GM12878 (cell line): ENCODE measurements at regions not wholly inside any gene's neighbourhood (a gene's known extent, or its start where the extent isn't known, plus 50 kb on each side); places are given as distances from the start of the nearest gene placed in this dataset.

Experiments used
- ATAC-seq: fragments of 200-7000 bp; cut with Tn5 transposase; 3 replicates; pipeline ENCODE4 v1.9.1; 2020; ENCODE audit warnings: mild to moderate bottlenecking, moderate library complexity
- BruUV-seq: library from RNA; stranded (reverse); fragments of 400-500 nt; replicated peaks from 2 replicates; lab custom pipeline; 2021; lab: Mats Ljungman, UMichigan
- CTCF ChIA-PET: fragments of 300-600 bp; sonication (Branson Sonifier 250); formaldehyde crosslinking; extraction: SDS; loops from one replicate; lab custom pipeline; 2021; ENCODE audit warnings: inconsistent platforms; lab: Yijun Ruan, JAX
- POLR2A ChIA-PET: fragments of 350-600 bp; formaldehyde crosslinking; extraction: SDS; loops from one replicate; lab custom pipeline; 2021; ENCODE audit warnings: inconsistent platforms; lab: Charles Lee
- RAD21 ChIA-PET: fragments of 300-600 bp; sonication (Branson Sonifier 250); formaldehyde crosslinking; loops from one replicate; lab custom pipeline; 2023; ENCODE audit warnings: antibody characterized with exemption; ENCODE audit not compliant: unreplicated experiment; lab: Charles Lee
- SMC1A ChIA-PET: fragments of 300-600 bp; sonication (Branson Sonifier 250); formaldehyde crosslinking; loops from one replicate; lab custom pipeline; 2023; ENCODE audit not compliant: unreplicated experiment, uncharacterized antibody; lab: Charles Lee
- DNase-seq: peaks from one replicate; pipeline ENCODE4 v3.0.0-alpha.2; 2011; ENCODE audit warnings: low read depth, low spot score
- FAIRE-seq: peaks from 3 replicates; lab custom pipeline; 2011; peaks lifted over from hg19 to GRCh38; lab: Jason Lieb, UNC
- H2AFZ ChIP-seq: 2 replicates; pipeline ENCODE4 v1.6.0; 2011; ENCODE audit warnings: low read depth, low read length, control low read depth; ENCODE audit not compliant: control insufficient read depth
- H3K27ac ChIP-seq: 2 replicates; pipeline ENCODE4 v1.5.1; 2011; ENCODE audit warnings: control low read depth; ENCODE audit not compliant: control insufficient read depth, insufficient read depth
- H3K27me3 ChIP-seq, 2 experiments: replicated peaks in 1 of 2; 2 replicates each; pipeline versions ENCODE4 v1.6.0 to v1.6.1; 2011; ENCODE audit warnings: low read length in 1 of 2; ENCODE audit not compliant: control insufficient read depth in 2 of 2, insufficient read depth in 2 of 2
- H3K36me3 ChIP-seq, 2 experiments: 2 replicates each; pipeline ENCODE4 v1.5.1; 2011; ENCODE audit warnings: low read length in 1 of 2; ENCODE audit not compliant: control insufficient read depth in 2 of 2, insufficient read depth in 2 of 2
- H3K4me1 ChIP-seq: 2 replicates; pipeline ENCODE4 v1.6.1; 2011; ENCODE audit warnings: mild to moderate bottlenecking, low read length, moderate library complexity, mixed read lengths; ENCODE audit not compliant: control insufficient read depth, insufficient read depth
- H3K4me2 ChIP-seq: 2 replicates; pipeline ENCODE4 v1.6.0; 2011; ENCODE audit warnings: control low read depth; ENCODE audit not compliant: control insufficient read depth, insufficient read depth
- H3K4me3 ChIP-seq: fragments of 200-600 bp; sonication (generic); 2 replicates; pipeline ENCODE4 v1.5.1; 2016
- H3K79me2 ChIP-seq: 2 replicates; pipeline ENCODE4 v1.6.0; 2011; ENCODE audit warnings: low read length; ENCODE audit not compliant: control insufficient read depth, insufficient read depth
- H3K9ac ChIP-seq: 2 replicates; pipeline ENCODE4 v1.8.0; 2011; ENCODE audit warnings: low read length, control low read depth, mixed read lengths; ENCODE audit not compliant: control insufficient read depth, insufficient read depth
- H3K9me3 ChIP-seq: replicated peaks from 3 replicates; pipeline ENCODE4 v1.5.1; 2011; ENCODE audit warnings: mild to moderate bottlenecking, low read length; ENCODE audit not compliant: control insufficient read depth, insufficient read depth
- H4K20me1 ChIP-seq: 2 replicates; pipeline ENCODE4 v1.6.0; 2011; ENCODE audit not compliant: control insufficient read depth, insufficient read depth
- BRCA1 ChIP-seq: IDR thresholded peaks from 2 replicates; pipeline ENCODE4 v1.6.1; 2011; ENCODE audit warnings: low read depth, low read length, improper control_type of control experiment
- CBX3 ChIP-seq: fragments of 200-600 bp; sonication (generic); IDR thresholded peaks from 2 replicates; pipeline ENCODE4 v1.6.1; 2016; ENCODE audit warnings: low read depth, borderline replicate concordance
- CREM ChIP-seq: IDR thresholded peaks from 2 replicates; pipeline ENCODE4 v1.6.1; 2014; ENCODE audit warnings: antibody characterized with exemption, low read depth
- ELK1 ChIP-seq: IDR thresholded peaks from 2 replicates; pipeline ENCODE4 v1.6.1; 2012; ENCODE audit warnings: low read depth, low read length, improper control_type of control experiment
- IRF4 ChIP-seq: IDR thresholded peaks from 2 replicates; pipeline ENCODE4 v1.6.1; 2011; ENCODE audit warnings: low read depth, low read length
- KLF5 ChIP-seq: fragments of 450-650 bp; IDR thresholded peaks from 2 replicates; pipeline ENCODE4 v1.6.1; 2014; ENCODE audit warnings: mild to moderate bottlenecking; ENCODE audit not compliant: partially characterized antibody
- MYC ChIP-seq: IDR thresholded peaks from 2 replicates; pipeline ENCODE4 v1.6.1; 2011; ENCODE audit warnings: mild to moderate bottlenecking, low read length, moderate library complexity, inconsistent platforms; ENCODE audit not compliant: insufficient read depth, insufficient replicate concordance, insufficient read length, severe bottlenecking
- PML ChIP-seq: IDR thresholded peaks from 2 replicates; pipeline ENCODE4 v1.6.1; 2012; ENCODE audit warnings: low read length, inconsistent platforms
- WGBS: methylation state at CpG from one replicate; pipeline ENCODE4 v1.1.6; 2016; ENCODE audit warnings: low lambda C conversion rate; ENCODE audit not compliant: insufficient replicate concordance, insufficient coverage; ENCODE audit errors: missing lambda C conversion rate; 5-methylcytosine and 5-hydroxymethylcytosine counted together
- in situ Hi-C: fragments of 300-500 bp; cut with MboI; formaldehyde crosslinking; loops from 9 replicates; pipeline ENCODE4 v1.14.3; 2018; ENCODE audit warnings: mixed read lengths
- intact Hi-C: fragments of 100-400 bp; cut with micrococcal nuclease; formaldehyde crosslinking; loops from one replicate; pipeline ENCODE4 v1.14.2; 2022; ENCODE audit not compliant: unreplicated experiment
- TF ChIP-seq, protein P1 (sequence below): fragments of 450-650 bp; IDR thresholded peaks from 2 replicates; pipeline ENCODE4 v1.6.1; 2016; ENCODE audit warnings: mild to moderate bottlenecking, moderate library complexity, borderline replicate concordance

GRCh38 chr2:104975371-104975770, 62.5 kb upstream of the MRPS9 start:
- no peak for TF ChIP-seq MYC
- in situ Hi-C loops (no loop called here), intact Hi-C loops (no loop called here)
- no peaks in the 10 kb centered on the region for H3K27me3 ChIP-seq
- H3K36me3 ChIP-seq: no peaks in the 10 kb centered on the region
- ATAC-seq (peak; percentile 8), FAIRE-seq (no peak), DNase-seq (no peak)
- no peaks in the 10 kb centered on the region for H3K79me2 ChIP-seq
- H4K20me1 ChIP-seq: no peaks in the 10 kb centered on the region
- H3K4me3 ChIP-seq: no peak overlapping the region
- H3K4me2 ChIP-seq: peak overlapping the region; percentile 7; the same call in 1 of the 2 replicates
- RAD21 ChIA-PET: interaction anchor here (1.1 to 1.5 kb wide), 3 partner anchors 35 to 347 kb away, joined by 3 to 5 read pairs (median 3); no protein-coding TSS in a partner anchor
- peaks cover 19% of the 10 kb centered on the region for H3K4me1 ChIP-seq
- SMC1A ChIA-PET: interaction anchor here (0.7 to 1.9 kb wide), 6 partner anchors 8 to 110 kb away, joined by 3 to 8 read pairs (median 5); partner anchors contain the start of gene MRPS9
- H3K9me3 ChIP-seq: no peaks in the 10 kb centered on the region
- no peak overlapping the region for H3K9ac ChIP-seq
- CTCF ChIA-PET: interaction anchor here (1.0 to 1.7 kb wide), 3 partner anchors 39 to 142 kb away, joined by 3 to 6 read pairs (median 5); no protein-coding TSS in a partner anchor
- H3K27ac ChIP-seq: no peak overlapping the region
- BruUV-seq: no TSS peak
- POLR2A ChIA-PET: no interaction called here
- H2AFZ ChIP-seq: no peak overlapping the region
- 50% methylated on average over 3 of the region's 3 CpGs for WGBS

DNA sequence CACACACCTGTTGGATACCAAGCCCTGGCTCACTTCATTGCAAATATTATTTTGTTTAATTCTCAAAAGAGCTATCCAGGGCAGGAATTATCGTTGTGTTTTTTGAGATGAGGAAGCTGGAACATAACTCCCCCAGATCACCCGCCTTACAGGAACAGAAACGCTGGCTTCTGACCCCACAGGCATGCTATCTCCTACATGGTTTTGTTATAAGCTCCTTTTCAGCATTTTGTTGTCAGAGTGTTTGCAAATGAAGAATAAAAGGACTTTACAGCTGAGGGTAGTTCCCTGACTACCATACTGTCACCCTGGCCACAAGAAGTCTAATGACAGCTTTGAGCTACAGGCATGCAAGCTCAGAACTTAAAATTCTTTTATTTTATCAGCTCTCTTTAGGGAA, 62.0 kb upstream of the MRPS9 start:
- Histone ChIP-seq H3K4me1 (peaks cover 19% of the 10 kb centered on the region), H3K27ac (no peak overlapping the region), H3K36me3 (no peaks in the 10 kb centered on the region), H3K4me3 (no peak overlapping the region), H2AFZ (no peak overlapping the region), H3K9me3 (no peaks in the 10 kb centered on the region), H3K4me2 (peak overlapping the region; percentile 7; the same call in 1 of the 2 replicates), H3K9ac (no peak overlapping the region), H3K79me2 (no peaks in the 10 kb centered on the region), H3K27me3 (no peaks in the 10 kb centered on the region), H4K20me1 (no peaks in the 10 kb centered on the region)
- ChIA-PET RAD21 (interaction anchor here (0.7 to 1.5 kb wide), 6 partner anchors 35 to 346 kb away, joined by 3 to 7 read pairs (median 4); partner anchors contain the start of gene MRPS9), SMC1A (interaction anchor here (0.7 to 1.9 kb wide), 10 partner anchors 8 to 134 kb away, joined by 3 to 8 read pairs (median 4); partner anchors contain the start of gene MRPS9), CTCF (interaction anchor here (0.9 to 1.7 kb wide), 8 partner anchors 14 to 142 kb away, joined by 3 to 6 read pairs (median 4); no protein-coding TSS in a partner anchor), POLR2A (no interaction called here)
- intact Hi-C loops (no loop called here), in situ Hi-C loops (no loop called here)
- 55% methylated on average over 3 of the region's 3 CpGs for WGBS
- ATAC-seq (peak; percentile 10; the same call in 2 of the 3 replicates), FAIRE-seq (no peak), DNase-seq (no peak)
- TF ChIP-seq IRF4 (no peak), KLF5 (no peak), PML (no peak), CBX3 (no peak), BRCA1 (no peak), CREM (no peak), ELK1 (no peak)
- TF ChIP-seq, protein P1, sequence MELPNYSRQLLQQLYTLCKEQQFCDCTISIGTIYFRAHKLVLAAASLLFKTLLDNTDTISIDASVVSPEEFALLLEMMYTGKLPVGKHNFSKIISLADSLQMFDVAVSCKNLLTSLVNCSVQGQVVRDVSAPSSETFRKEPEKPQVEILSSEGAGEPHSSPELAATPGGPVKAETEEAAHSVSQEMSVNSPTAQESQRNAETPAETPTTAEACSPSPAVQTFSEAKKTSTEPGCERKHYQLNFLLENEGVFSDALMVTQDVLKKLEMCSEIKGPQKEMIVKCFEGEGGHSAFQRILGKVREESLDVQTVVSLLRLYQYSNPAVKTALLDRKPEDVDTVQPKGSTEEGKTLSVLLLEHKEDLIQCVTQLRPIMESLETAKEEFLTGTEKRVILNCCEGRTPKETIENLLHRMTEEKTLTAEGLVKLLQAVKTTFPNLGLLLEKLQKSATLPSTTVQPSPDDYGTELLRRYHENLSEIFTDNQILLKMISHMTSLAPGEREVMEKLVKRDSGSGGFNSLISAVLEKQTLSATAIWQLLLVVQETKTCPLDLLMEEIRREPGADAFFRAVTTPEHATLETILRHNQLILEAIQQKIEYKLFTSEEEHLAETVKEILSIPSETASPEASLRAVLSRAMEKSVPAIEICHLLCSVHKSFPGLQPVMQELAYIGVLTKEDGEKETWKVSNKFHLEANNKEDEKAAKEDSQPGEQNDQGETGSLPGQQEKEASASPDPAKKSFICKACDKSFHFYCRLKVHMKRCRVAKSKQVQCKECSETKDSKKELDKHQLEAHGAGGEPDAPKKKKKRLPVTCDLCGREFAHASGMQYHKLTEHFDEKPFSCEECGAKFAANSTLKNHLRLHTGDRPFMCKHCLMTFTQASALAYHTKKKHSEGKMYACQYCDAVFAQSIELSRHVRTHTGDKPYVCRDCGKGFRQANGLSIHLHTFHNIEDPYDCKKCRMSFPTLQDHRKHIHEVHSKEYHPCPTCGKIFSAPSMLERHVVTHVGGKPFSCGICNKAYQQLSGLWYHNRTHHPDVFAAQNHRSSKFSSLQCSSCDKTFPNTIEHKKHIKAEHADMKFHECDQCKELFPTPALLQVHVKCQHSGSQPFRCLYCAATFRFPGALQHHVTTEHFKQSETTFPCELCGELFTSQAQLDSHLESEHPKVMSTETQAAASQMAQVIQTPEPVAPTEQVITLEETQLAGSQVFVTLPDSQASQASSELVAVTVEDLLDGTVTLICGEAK: no peak
- BruUV-seq: no TSS peak
